GM12878 (cell line): ENCODE measurements at regions not wholly inside any gene's neighbourhood (a gene's known extent, or its start where the extent isn't known, plus 50 kb on each side); places are given as distances from the start of the nearest gene placed in this dataset.

Source experiments
- ATAC-seq: fragments of 200-7000 bp; cut with Tn5 transposase; 3 replicates; pipeline ENCODE4 v1.9.1; 2020; ENCODE audit warnings: mild to moderate bottlenecking, moderate library complexity
- BruUV-seq: library from RNA; stranded (reverse); fragments of 400-500 nt; replicated peaks from 2 replicates; lab custom pipeline; 2021; lab: Mats Ljungman, UMichigan
- CTCF ChIA-PET: fragments of 300-600 bp; sonication (Branson Sonifier 250); formaldehyde crosslinking; extraction: SDS; loops from one replicate; lab custom pipeline; 2021; ENCODE audit warnings: inconsistent platforms; lab: Yijun Ruan, JAX
- POLR2A ChIA-PET: fragments of 350-600 bp; formaldehyde crosslinking; extraction: SDS; loops from one replicate; lab custom pipeline; 2021; ENCODE audit warnings: inconsistent platforms; lab: Charles Lee
- RAD21 ChIA-PET: fragments of 300-600 bp; sonication (Branson Sonifier 250); formaldehyde crosslinking; loops from one replicate; lab custom pipeline; 2023; ENCODE audit warnings: antibody characterized with exemption; ENCODE audit not compliant: unreplicated experiment; lab: Charles Lee
- SMC1A ChIA-PET: fragments of 300-600 bp; sonication (Branson Sonifier 250); formaldehyde crosslinking; loops from one replicate; lab custom pipeline; 2023; ENCODE audit not compliant: unreplicated experiment, uncharacterized antibody; lab: Charles Lee
- DNase-seq: peaks from one replicate; pipeline ENCODE4 v3.0.0-alpha.2; 2011; ENCODE audit warnings: low read depth, low spot score
- FAIRE-seq: peaks from 3 replicates; lab custom pipeline; 2011; peaks lifted over from hg19 to GRCh38; lab: Jason Lieb, UNC
- H2AFZ ChIP-seq: 2 replicates; pipeline ENCODE4 v1.6.0; 2011; ENCODE audit warnings: low read depth, low read length, control low read depth; ENCODE audit not compliant: control insufficient read depth
- H3K27ac ChIP-seq: 2 replicates; pipeline ENCODE4 v1.5.1; 2011; ENCODE audit warnings: control low read depth; ENCODE audit not compliant: control insufficient read depth, insufficient read depth
- H3K27me3 ChIP-seq, 2 experiments: replicated peaks in 1 of 2; 2 replicates each; pipeline versions ENCODE4 v1.6.0 to v1.6.1; 2011; ENCODE audit warnings: low read length in 1 of 2; ENCODE audit not compliant: control insufficient read depth in 2 of 2, insufficient read depth in 2 of 2
- H3K36me3 ChIP-seq, 2 experiments: 2 replicates each; pipeline ENCODE4 v1.5.1; 2011; ENCODE audit warnings: low read length in 1 of 2; ENCODE audit not compliant: control insufficient read depth in 2 of 2, insufficient read depth in 2 of 2
- H3K4me1 ChIP-seq: 2 replicates; pipeline ENCODE4 v1.6.1; 2011; ENCODE audit warnings: mild to moderate bottlenecking, low read length, moderate library complexity, mixed read lengths; ENCODE audit not compliant: control insufficient read depth, insufficient read depth
- H3K4me2 ChIP-seq: 2 replicates; pipeline ENCODE4 v1.6.0; 2011; ENCODE audit warnings: control low read depth; ENCODE audit not compliant: control insufficient read depth, insufficient read depth
- H3K4me3 ChIP-seq: fragments of 200-600 bp; sonication (generic); 2 replicates; pipeline ENCODE4 v1.5.1; 2016
- H3K79me2 ChIP-seq: 2 replicates; pipeline ENCODE4 v1.6.0; 2011; ENCODE audit warnings: low read length; ENCODE audit not compliant: control insufficient read depth, insufficient read depth
- H3K9ac ChIP-seq: 2 replicates; pipeline ENCODE4 v1.8.0; 2011; ENCODE audit warnings: low read length, control low read depth, mixed read lengths; ENCODE audit not compliant: control insufficient read depth, insufficient read depth
- H3K9me3 ChIP-seq: replicated peaks from 3 replicates; pipeline ENCODE4 v1.5.1; 2011; ENCODE audit warnings: mild to moderate bottlenecking, low read length; ENCODE audit not compliant: control insufficient read depth, insufficient read depth
- H4K20me1 ChIP-seq: 2 replicates; pipeline ENCODE4 v1.6.0; 2011; ENCODE audit not compliant: control insufficient read depth, insufficient read depth
- CREM ChIP-seq: IDR thresholded peaks from 2 replicates; pipeline ENCODE4 v1.6.1; 2014; ENCODE audit warnings: antibody characterized with exemption, low read depth
- E2F4 ChIP-seq: IDR thresholded peaks from 2 replicates; pipeline ENCODE4 v1.6.1; 2012; ENCODE audit warnings: low read depth, low read length, improper control_type of control experiment
- E2F8 ChIP-seq: fragments of 450-650 bp; IDR thresholded peaks from 2 replicates; pipeline ENCODE4 v1.6.1; 2018; ENCODE audit warnings: mild to moderate bottlenecking, low read depth, moderate library complexity; ENCODE audit not compliant: partially characterized antibody
- EZH2 ChIP-seq: IDR thresholded peaks from 2 replicates; pipeline ENCODE4 v1.6.1; 2012; ENCODE audit warnings: low read depth, mild to moderate bottlenecking, control low read depth, inconsistent platforms, low read length, borderline replicate concordance; ENCODE audit not compliant: control insufficient read depth
- HDAC6 ChIP-seq: fragments of 200-600 bp; sonication (generic); IDR thresholded peaks from one replicate; pipeline ENCODE4 v1.8.0; 2017; ENCODE audit warnings: antibody characterized with exemption; ENCODE audit not compliant: unreplicated experiment
- IKZF1 ChIP-seq: fragments of 450-650 bp; conservative IDR thresholded peaks from 2 replicates; pipeline ENCODE4 v1.6.1; 2017; ENCODE audit warnings: antibody characterized with exemption, mild to moderate bottlenecking
- MXI1 ChIP-seq: fragments of 150-350 bp; IDR thresholded peaks from 2 replicates; pipeline ENCODE4 v1.6.1; 2011; ENCODE audit warnings: low read depth, mild to moderate bottlenecking, inconsistent platforms, low read length, improper control_type of control experiment
- NFXL1 ChIP-seq: fragments of 450-650 bp; IDR thresholded peaks from 2 replicates; pipeline ENCODE4 v1.6.1; 2017; ENCODE audit warnings: antibody characterized with exemption, mild to moderate bottlenecking, borderline replicate concordance
- ZBTB33 ChIP-seq: fragments of 450-650 bp; IDR thresholded peaks from 2 replicates; pipeline ENCODE4 v1.6.1; 2017; ENCODE audit warnings: mild to moderate bottlenecking
- WGBS: methylation state at CpG from one replicate; pipeline ENCODE4 v1.1.6; 2016; ENCODE audit warnings: low lambda C conversion rate; ENCODE audit not compliant: insufficient replicate concordance, insufficient coverage; ENCODE audit errors: missing lambda C conversion rate; 5-methylcytosine and 5-hydroxymethylcytosine counted together
- in situ Hi-C: fragments of 300-500 bp; cut with MboI; formaldehyde crosslinking; loops from 9 replicates; pipeline ENCODE4 v1.14.3; 2018; ENCODE audit warnings: mixed read lengths
- intact Hi-C: fragments of 100-400 bp; cut with micrococcal nuclease; formaldehyde crosslinking; loops from one replicate; pipeline ENCODE4 v1.14.2; 2022; ENCODE audit not compliant: unreplicated experiment

GRCh38 chrX:93264261-93265002 is 408.9 kb downstream of the NAP1L3 start (continued):
- TF ChIP-seq E2F8 (no peak), HDAC6 (no peak), CREM (no peak), E2F4 (no peak), EZH2 (no peak), IKZF1 (no peak)

GRCh38 chrX:93259029-93259428 is 414.3 kb downstream of the NAP1L3 start:
- H3K4me2 ChIP-seq = no peak overlapping the region
- H3K27ac ChIP-seq = no peak overlapping the region
- DNase-seq (no peak), FAIRE-seq (no peak)
- H3K27me3 ChIP-seq = no peaks in the 10 kb centered on the region
- intact Hi-C loops = no loop called here
- RAD21 ChIA-PET = no interaction called here
- CTCF ChIA-PET = no interaction called here
- no peak for TF ChIP-seq ZBTB33
- no peak for TF ChIP-seq NFXL1
- TF ChIP-seq MXI1 = no peak
- TF ChIP-seq, all 136 proteins: peak for 0
- H3K9ac ChIP-seq = no peak overlapping the region
- SMC1A ChIA-PET = no interaction called here
- POLR2A ChIA-PET = no interaction called here
- ATAC-seq = no peak
- no peaks in the 10 kb centered on the region for H4K20me1 ChIP-seq
- H3K79me2 ChIP-seq = no peaks in the 10 kb centered on the region
- no TSS peak for BruUV-seq
- no peaks in the 10 kb centered on the region for H3K36me3 ChIP-seq
- no peak overlapping the region for H3K4me3 ChIP-seq
- WGBS = 39% methylated on average over 1 of the region's 1 CpG
- in situ Hi-C loops = no loop called here
- H2AFZ ChIP-seq = no peak overlapping the region
- no peaks in the 10 kb centered on the region for H3K4me1 ChIP-seq
- H3K9me3 ChIP-seq = no peaks in the 10 kb centered on the region
